ENCODE measurements at regions not wholly inside any gene's neighbourhood (a gene's known extent, or its start where the extent isn't known, plus 50 kb on each side); places are given as distances from the start of the nearest gene placed in this dataset.
A peak's percentile ranks its signal among the peaks of the same experiment; 100 is the strongest.

DNA sequence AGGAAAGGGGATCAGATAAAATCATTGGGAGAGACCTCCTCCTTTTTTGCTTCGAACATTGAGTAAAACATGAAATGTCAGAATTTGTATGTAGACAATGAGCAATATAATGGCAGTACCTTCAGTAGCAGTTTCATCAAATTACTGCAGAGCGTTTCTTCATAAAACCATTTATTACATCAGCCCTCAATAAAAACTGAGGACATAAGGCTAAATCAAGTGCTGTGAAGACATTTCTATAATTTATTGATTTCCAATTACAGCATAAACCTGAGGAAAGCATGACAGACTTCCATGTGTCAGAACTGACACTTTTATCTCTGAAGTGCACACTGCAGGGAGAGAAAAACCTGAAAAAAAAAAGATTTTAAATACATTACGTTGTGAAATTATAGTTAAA, 172.6 kb upstream of the ZNF804B start (continued):
- TF ChIP-seq ZNF462 (CRISPR knock-in tag; IDR thresholded peaks at IDR 0.05) (no peak), CREB1 (CRISPR knock-in tag; IDR thresholded peaks at IDR 0.05; ENCODE audit: low read depth) (no peak), EZH2 (IDR thresholded peaks at IDR 0.05; ENCODE audit: low read depth, unreplicated experiment) (no peak), POLR2AphosphoS5 (IDR thresholded peaks at IDR 0.05; ENCODE audit: low read depth) (no peak), JUNB (IDR thresholded peaks at IDR 0.05; ENCODE audit: unreplicated experiment) (no peak), STAT1 (IDR thresholded peaks at IDR 0.05; ENCODE audit: unreplicated experiment) (no peak), EZH2phosphoT487 (IDR thresholded peaks at IDR 0.05; ENCODE audit: unreplicated experiment) (no peak)
- TF ChIP-seq, protein P1, sequence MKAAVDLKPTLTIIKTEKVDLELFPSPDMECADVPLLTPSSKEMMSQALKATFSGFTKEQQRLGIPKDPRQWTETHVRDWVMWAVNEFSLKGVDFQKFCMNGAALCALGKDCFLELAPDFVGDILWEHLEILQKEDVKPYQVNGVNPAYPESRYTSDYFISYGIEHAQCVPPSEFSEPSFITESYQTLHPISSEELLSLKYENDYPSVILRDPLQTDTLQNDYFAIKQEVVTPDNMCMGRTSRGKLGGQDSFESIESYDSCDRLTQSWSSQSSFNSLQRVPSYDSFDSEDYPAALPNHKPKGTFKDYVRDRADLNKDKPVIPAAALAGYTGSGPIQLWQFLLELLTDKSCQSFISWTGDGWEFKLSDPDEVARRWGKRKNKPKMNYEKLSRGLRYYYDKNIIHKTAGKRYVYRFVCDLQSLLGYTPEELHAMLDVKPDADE (IDR thresholded peaks at IDR 0.05), result no peak

DNA sequence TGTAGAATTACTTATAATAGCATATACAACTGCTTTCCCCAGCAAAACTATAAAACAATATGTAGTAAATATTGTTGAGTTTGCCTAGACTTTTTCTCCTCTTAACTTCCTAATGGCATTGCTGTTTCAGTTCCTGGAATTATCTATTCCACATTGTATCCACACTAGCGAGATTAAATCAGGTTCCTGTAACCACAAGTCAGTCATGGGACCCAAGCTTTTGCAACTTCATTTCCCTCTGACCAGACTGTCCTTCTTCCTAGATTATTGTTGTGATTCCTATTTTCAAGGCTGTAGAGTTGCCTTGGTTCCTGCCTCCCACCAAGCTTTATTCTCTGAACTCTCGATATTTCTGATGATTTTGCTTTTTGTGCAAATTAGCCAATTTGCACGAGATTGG, 173.3 kb upstream of the ZNF804B start:
- Mint-ChIP-seq H3K36me3 (ENCODE audit: low read depth) (no peaks in the 10 kb centered on the region), H3K4me1 (peaks cover 10% of the 10 kb centered on the region; the same call in 2 of the 3 replicates), H3K9me3 (no peaks in the 10 kb centered on the region; the same call in 2 of the 3 replicates), H3K27me3 (ENCODE audit: insufficient read depth, low read depth, poor library complexity) (no peaks in the 10 kb centered on the region), H3K4me3 (no peak overlapping the region), H3K27ac (no peak overlapping the region)
- H3F3A ChIP-seq (replicated peaks; ENCODE audit: low read depth), result no peaks in the 10 kb centered on the region
- peaks cover 6% of the 10 kb centered on the region; the same call in 1 of the 2 replicates for H3K4me1 ChIP-seq (ENCODE audit: insufficient read depth)
- H3K9me2 ChIP-seq (ENCODE audit: insufficient read depth), result no peaks in the 10 kb centered on the region
- H3K36me3 ChIP-seq (ENCODE audit: insufficient read depth), result no peaks in the 10 kb centered on the region
- H3K27ac ChIP-seq (ENCODE audit: low read depth), result no peak overlapping the region
- no peaks in the 10 kb centered on the region for H4K20me1 ChIP-seq (replicated peaks; ENCODE audit: insufficient read depth)
- TF ChIP-seq CREB1 (CRISPR knock-in tag; IDR thresholded peaks at IDR 0.05; ENCODE audit: low read depth) (no peak), EZH2 (IDR thresholded peaks at IDR 0.05; ENCODE audit: low read depth, unreplicated experiment) (no peak), REST (IDR thresholded peaks at IDR 0.05; ENCODE audit: unreplicated experiment) (no peak), STAT1 (IDR thresholded peaks at IDR 0.05; ENCODE audit: unreplicated experiment) (no peak), ZNF114 (CRISPR knock-in tag; IDR thresholded peaks at IDR 0.05) (no peak), ZNF331 (CRISPR knock-in tag; IDR thresholded peaks at IDR 0.05; ENCODE audit: low read depth) (no peak), POLR2AphosphoS5 (IDR thresholded peaks at IDR 0.05; ENCODE audit: low read depth) (no peak), EZH2phosphoT487 (IDR thresholded peaks at IDR 0.05; ENCODE audit: unreplicated experiment) (no peak), JUNB (IDR thresholded peaks at IDR 0.05; ENCODE audit: unreplicated experiment) (no peak)
- TF ChIP-seq, protein P1 (IDR thresholded peaks at IDR 0.05), result no peak
- DNase-seq (ENCODE audit: low spot score) (no peak), ATAC-seq (no peak)
- no peak overlapping the region for H3K4me3 ChIP-seq
- H2AFZ ChIP-seq, result 0 out of 2 replicates have a peak overlapping the region, but pooled peaks have one; percentile 3
- no peaks in the 10 kb centered on the region for H3K79me2 ChIP-seq (replicated peaks; ENCODE audit: insufficient read depth)
- no peaks in the 10 kb centered on the region for H3K27me3 ChIP-seq (ENCODE audit: insufficient read depth)
- no peak overlapping the region for H3K4me2 ChIP-seq
